Right lobe of liver (tissue), 6 donors: ENCODE measurements at regions not wholly inside any gene's neighbourhood (a gene's known extent, or its start where the extent isn't known, plus 50 kb on each side); places are given as distances from the start of the nearest gene placed in this dataset.
"Not testable (repeated sequence)": the region's sequence is repeated elsewhere in the genome, so short reads cannot be mapped to it uniquely, and the experiment has no call there.

Experiments used
- ATAC-seq, 4 donors: fragments of 200-7000 bp; cut with Tn5 transposase; one replicate each; pipeline ENCODE4 v1.9.1; 2020; ENCODE audit warnings: mild to moderate bottlenecking in 4 of 4, moderate library complexity in 4 of 4
- DNase-seq, 3 donors: peaks; one replicate each; pipeline ENCODE4 v3.0.0-alpha.2; 2020
- H3K27ac ChIP-seq, 3 donors: fragments of 200-600 bp; one replicate each; pipeline ENCODE4 v1.8.0; 2022
- H3K27me3 ChIP-seq, 2 donors: fragments of 200-600 bp; one replicate each; pipeline ENCODE4 v1.8.0; 2022
- H3K36me3 ChIP-seq, 4 donors: fragments of 200-600 bp; sonication (generic) in 1 of 4; one replicate each; pipeline versions ENCODE4 v1.5.1 to v1.8.0; 2017 to 2022; ENCODE audit warnings: control low read depth in 1 of 4
- H3K4me1 ChIP-seq, 4 donors: fragments of 200-600 bp; sonication (generic) in 1 of 4; one replicate each; pipeline versions ENCODE4 v1.5.1 to v1.8.0; 2017 to 2022; ENCODE audit warnings: control low read depth in 1 of 4
- H3K4me3 ChIP-seq, 3 donors: fragments of 200-600 bp; one replicate each; pipeline ENCODE4 v1.8.0; 2022
- H3K9me3 ChIP-seq, 4 donors: fragments of 200-600 bp; sonication (generic) in 1 of 4; one replicate each; pipeline versions ENCODE4 v1.5.1 to v1.8.0; 2017 to 2022; ENCODE audit warnings: control low read depth in 1 of 4
- CTCF ChIP-seq, 4 donors: fragments of 200-600 bp in 3 of 4; fragments of 450-650 bp in 1 of 4; IDR thresholded peaks; one replicate each; pipeline versions ENCODE4 v1.5.1 to v1.8.0; 2016 to 2022; ENCODE audit warnings: antibody characterized with exemption in 4 of 4, mild to moderate bottlenecking in 2 of 4
- POLR2A ChIP-seq: fragments of 450-650 bp; IDR thresholded peaks from one replicate; pipeline ENCODE4 v1.6.1; 2017; ENCODE audit warnings: antibody characterized with exemption, mild to moderate bottlenecking
- WGBS: methylation state at CpG from one replicate; pipeline ENCODE4 v1.1.6; 2018; ENCODE audit warnings: low coverage, low lambda C conversion rate; ENCODE audit not compliant: insufficient coverage; ENCODE audit errors: missing lambda C conversion rate; 5-methylcytosine and 5-hydroxymethylcytosine counted together
- intact Hi-C, 2 donors: fragments of 100-400 bp; cut with DNase I; formaldehyde crosslinking; loops; one replicate each; pipeline versions ENCODE4 v1.11.2 to v1.14.1; 2022
- donor health status: DM: no; HTN: yes; CAD: no.
- donor health status: DM: no; HTN: no; CAD: no.
- donor health status: DM: no; HTN: no; CAD: no.
- donor health status: DM: no; HTN: yes; CAD: no.
- donor health status: DM: no; HTN: yes; CAD: no.

- TF ChIP-seq CTCF (IDR thresholded peaks at IDR 0.05) (no peak), POLR2A (no peak)
- Histone ChIP-seq H3K27me3 (no peaks in the 10 kb centered on the region), H3K4me1 (peaks cover 0 to 26% (median 5%) of the 10 kb centered on the region in 4 donors), H3K9me3 (no peaks in the 10 kb centered on the region), H3K36me3 (no peaks in the 10 kb centered on the region), H3K4me3 (no peak overlapping the region), H3K27ac (no peak overlapping the region)
- ATAC-seq (no peak), DNase-seq (no peak)
- 72% methylated on average over 7 of the region's 7 CpGs for WGBS
- intact Hi-C loops = no loop called here
Measured at GRCh38 chr1:238340989-238341388, 450.3 kb upstream of the ZP4 start.

- ATAC-seq = no peak
- Histone ChIP-seq H3K36me3 (no peaks in the 10 kb centered on the region), H3K27ac (no peak overlapping the region), H3K4me3 (no peak overlapping the region), H3K9me3 (no peaks in the 10 kb centered on the region), H3K27me3 (no peaks in the 10 kb centered on the region), H3K4me1 (peaks cover 0 to 4% (median 0%) of the 10 kb centered on the region in 4 donors)
- 83% methylated on average over 7 of the region's 7 CpGs for WGBS
- no peak for DNase-seq
- intact Hi-C loops = no loop called here
- TF ChIP-seq POLR2A (no peak), CTCF (IDR thresholded peaks at IDR 0.05) (no peak)
Measured at GRCh38 chr1:238336531-238336930, 445.8 kb upstream of the ZP4 start.

- DNase-seq (no peak), ATAC-seq (no peak)
- TF ChIP-seq POLR2A (no peak), CTCF (IDR thresholded peaks at IDR 0.05) (no peak)
- no peaks in the 10 kb centered on the region for H3K27me3 ChIP-seq
- H3K9me3 ChIP-seq = no peaks in the 10 kb centered on the region
- intact Hi-C loops = no loop called here
- H3K4me1 ChIP-seq = no peaks in the 10 kb centered on the region
- H3K4me3 ChIP-seq = no peak overlapping the region
- no peak overlapping the region for H3K27ac ChIP-seq
- H3K36me3 ChIP-seq = no peaks in the 10 kb centered on the region
- 86% methylated on average over 1 of the region's 1 CpG for WGBS
Measured at GRCh38 chr1:238334170-238334569, 443.4 kb upstream of the ZP4 start.

GRCh38 chr1:238331557-238331956 is 440.8 kb upstream of the ZP4 start:
- no peaks in the 10 kb centered on the region for H3K36me3 ChIP-seq
- H3K27me3 ChIP-seq = no peaks in the 10 kb centered on the region
- no peak overlapping the region for H3K27ac ChIP-seq
- DNase-seq (no peak), ATAC-seq (no peak)
- intact Hi-C loops = no loop called here
- no peak overlapping the region for H3K4me3 ChIP-seq
- H3K9me3 ChIP-seq = no peaks in the 10 kb centered on the region
- TF ChIP-seq CTCF (IDR thresholded peaks at IDR 0.05) (no peak), POLR2A (no peak)
- H3K4me1 ChIP-seq = no peaks in the 10 kb centered on the region

- H3K27ac ChIP-seq = no peak overlapping the region
- intact Hi-C loops = no loop called here
- no peaks in the 10 kb centered on the region for H3K27me3 ChIP-seq
- DNase-seq (no peak), ATAC-seq (no peak)
- 50% methylated on average over 1 of the region's 1 CpG for WGBS
- no peaks in the 10 kb centered on the region for H3K36me3 ChIP-seq
- no peaks in the 10 kb centered on the region for H3K9me3 ChIP-seq
- H3K4me1 ChIP-seq = no peaks in the 10 kb centered on the region
- TF ChIP-seq CTCF (IDR thresholded peaks at IDR 0.05) (no peak), POLR2A (no peak)
- H3K4me3 ChIP-seq = no peak overlapping the region
Measured at GRCh38 chr1:238329671-238330070, 438.9 kb upstream of the ZP4 start.

- WGBS = 80% methylated on average over 3 of the region's 22 CpGs
- ATAC-seq, H3K4me3 ChIP-seq, H3K9me3 ChIP-seq, H3K27ac ChIP-seq, intact Hi-C loops, H3K36me3 ChIP-seq, H3K27me3 ChIP-seq, DNase-seq, H3K4me1 ChIP-seq: not testable (repeated sequence)
Measured at GRCh38 chr1:238327033-238327432, 436.3 kb upstream of the ZP4 start.

GRCh38 chr1:238326479-238326878 is 435.8 kb upstream of the ZP4 start:
- H3K36me3 ChIP-seq, DNase-seq, H3K4me1 ChIP-seq, H3K4me3 ChIP-seq, H3K9me3 ChIP-seq, intact Hi-C loops, H3K27me3 ChIP-seq, H3K27ac ChIP-seq, ATAC-seq: not testable (repeated sequence)
- 53% methylated on average over 6 of the region's 9 CpGs for WGBS
